B cell (primary cell): ENCODE measurements at regions not wholly inside any gene's neighbourhood (a gene's known extent, or its start where the extent isn't known, plus 50 kb on each side); places are given as distances from the start of the nearest gene placed in this dataset.

Experiments used
- ATAC-seq: fragments of 200-7000 bp; cut with Tn5 transposase; one replicate; pipeline ENCODE4 v1.10.0; 2021; ENCODE audit warnings: low read depth, mild to moderate bottlenecking, moderate number of reproducible peaks, moderate library complexity
- CTCF ChIA-PET: fragments of 350-600 bp; sonication (Branson Sonifier 250); formaldehyde crosslinking; loops from one replicate; lab custom pipeline; 2021; ENCODE audit warnings: antibody characterized with exemption, inconsistent platforms; lab: Charles Lee
- POLR2A ChIA-PET: fragments of 350-600 bp; sonication (Branson Sonifier 250); formaldehyde crosslinking; loops from one replicate; lab custom pipeline; 2021; ENCODE audit warnings: antibody characterized with exemption; lab: Charles Lee
- DNase-seq: peaks from one replicate; pipeline ENCODE4 v3.0.0; 2013
- H2AFZ ChIP-seq: 2 replicates; pipeline ENCODE4 v1.6.1; 2012; ENCODE audit warnings: mild to moderate bottlenecking, low read depth, low read length; ENCODE audit not compliant: insufficient read depth, poor library complexity, severe bottlenecking
- H3K27ac ChIP-seq, 2 donors: 1 replicate in 1 of 2; 2 replicates in 1 of 2; pipeline ENCODE4 v1.5.1; 2012 to 2013; ENCODE audit warnings: low read length in 2 of 2, mild to moderate bottlenecking in 2 of 2, moderate library complexity in 1 of 2
- H3K27me3 ChIP-seq, 4 experiments: fragments of 200-600 bp in 1 of 4; sonication (generic) in 1 of 4; replicated peaks in 1 of 4; 1 replicate in 2 of 4; 2 replicates in 2 of 4; pipeline versions ENCODE4 v1.6.1 to v1.7.0; 2013 to 2016; ENCODE audit warnings: low read length in 3 of 4, mild to moderate bottlenecking in 2 of 4, mixed read lengths in 1 of 4, moderate library complexity in 1 of 4; ENCODE audit not compliant: insufficient read depth in 4 of 4, control insufficient read depth in 3 of 4; ENCODE audit errors: control extremely low read depth in 1 of 4
- H3K36me3 ChIP-seq, 2 experiments: replicated peaks in 1 of 2; 1 replicate in 1 of 2; 2 replicates in 1 of 2; pipeline versions ENCODE4 v1.6.1 to v1.7.1; 2013; ENCODE audit warnings: low read length in 1 of 2; ENCODE audit not compliant: insufficient read depth in 2 of 2, control insufficient read depth in 1 of 2; ENCODE audit errors: control extremely low read depth in 1 of 2, extremely low read depth in 1 of 2
- H3K4me1 ChIP-seq, 2 donors: fragments of 200-600 bp in 1 of 2; sonication (generic) in 1 of 2; 1 replicate in 1 of 2; 2 replicates in 1 of 2; pipeline versions ENCODE4 v1.5.1 to v1.6.1; 2013 to 2017; ENCODE audit warnings: low read length in 2 of 2; ENCODE audit not compliant: control insufficient read depth in 2 of 2, insufficient read depth in 2 of 2
- H3K4me2 ChIP-seq: replicated peaks from 2 replicates; pipeline ENCODE3; 2012; ENCODE audit warnings: mild to moderate bottlenecking, low read depth, low read length; ENCODE audit not compliant: poor library complexity, severe bottlenecking
- H3K4me3 ChIP-seq, 5 experiments: fragments of 200-600 bp in 1 of 5; sonication (generic) in 1 of 5; 1 replicate in 3 of 5; 2 replicates in 2 of 5; pipeline versions ENCODE4 v1.5.1 to v1.7.0; 2011 to 2016; ENCODE audit warnings: low read length in 4 of 5, mild to moderate bottlenecking in 4 of 5, low read depth in 2 of 5, control low read depth in 1 of 5, moderate library complexity in 1 of 5; ENCODE audit not compliant: insufficient read depth in 1 of 5; ENCODE audit errors: control extremely low read depth in 1 of 5, extremely low read depth in 1 of 5
- H3K79me2 ChIP-seq: fragments of 200-600 bp; sonication (generic); one replicate; pipeline ENCODE4 v1.6.0; 2016; ENCODE audit warnings: low read length; ENCODE audit not compliant: control insufficient read depth, insufficient read depth
- H3K9ac ChIP-seq: fragments of 200-600 bp; sonication (generic); 2 replicates; pipeline ENCODE4 v1.6.1; 2017; ENCODE audit warnings: mild to moderate bottlenecking, low read length, moderate library complexity
- H3K9me3 ChIP-seq, 3 donors: one replicate each; pipeline versions ENCODE4 v1.6.1 to v1.7.1; 2013; ENCODE audit warnings: low read length in 2 of 3; ENCODE audit not compliant: control insufficient read depth in 2 of 3, insufficient read depth in 1 of 3; ENCODE audit errors: control extremely low read depth in 1 of 3
- H4K20me1 ChIP-seq: 2 replicates; pipeline ENCODE4 v1.6.0; 2012; ENCODE audit warnings: mild to moderate bottlenecking, low read length; ENCODE audit not compliant: insufficient read depth, control insufficient read depth, poor library complexity, severe bottlenecking
- H3K27ac Mint-ChIP-seq: one replicate; pipeline ENCODE4 v1.8.0; 2021; ENCODE audit warnings: mixed read lengths
- H3K27me3 Mint-ChIP-seq: one replicate; pipeline ENCODE4 v1.8.0; 2021; ENCODE audit warnings: mixed read lengths
- H3K4me1 Mint-ChIP-seq: one replicate; pipeline ENCODE4 v1.8.0; 2021; ENCODE audit warnings: mixed read lengths
- H3K4me3 Mint-ChIP-seq: one replicate; pipeline ENCODE4 v1.8.0; 2021; ENCODE audit warnings: mixed read lengths
- H3K9me3 Mint-ChIP-seq: one replicate; pipeline ENCODE4 v1.8.0; 2022; ENCODE audit warnings: mixed read lengths; ENCODE audit not compliant: insufficient read depth
- CTCF ChIP-seq: fragments of 200-600 bp; IDR thresholded peaks from one replicate; pipeline ENCODE4 v1.8.0; 2022; ENCODE audit warnings: antibody characterized with exemption, mild to moderate bottlenecking
- EZH2 ChIP-seq: IDR thresholded peaks from 2 replicates; pipeline ENCODE4 v1.6.1; 2012; ENCODE audit warnings: borderline replicate concordance, low read depth, mild to moderate bottlenecking, moderate library complexity, low read length; ENCODE audit not compliant: insufficient read depth, poor library complexity, severe bottlenecking
- WGBS: methylation state at CpG from one replicate; pipeline ENCODE4 v1.1.5; 2013; ENCODE audit warnings: missing lambda C conversion rate; ENCODE audit not compliant: insufficient coverage; 5-methylcytosine and 5-hydroxymethylcytosine counted together
- intact Hi-C: fragments of 100-400 bp; cut with micrococcal nuclease; formaldehyde crosslinking; loops from one replicate; pipeline ENCODE4 v1.10.0; 2022

- Histone ChIP-seq H3K27me3 (no peaks in the 10 kb centered on the region), H4K20me1 (no peaks in the 10 kb centered on the region), H3K4me1 (no peaks in the 10 kb centered on the region), H3K9ac (no peak overlapping the region), H3K4me3 (no peak overlapping the region), H3K9me3 (no peaks in the 10 kb centered on the region), H3K27ac (no peak overlapping the region), H3K4me2 (no peak overlapping the region), H2AFZ (no peak overlapping the region), H3K79me2 (no peaks in the 10 kb centered on the region), H3K36me3 (no peaks in the 10 kb centered on the region)
- no peaks in the 10 kb centered on the region for H3K9me3 Mint-ChIP-seq
- ChIA-PET CTCF (no interaction called here), POLR2A (no interaction called here)
- WGBS = 100% methylated on average over 1 of the region's 3 CpGs
- no peaks in the 10 kb centered on the region for H3K4me1 Mint-ChIP-seq
- intact Hi-C loops = no loop called here
- no peaks in the 10 kb centered on the region for H3K27me3 Mint-ChIP-seq
- TF ChIP-seq CTCF (no peak), EZH2 (no peak)
- H3K4me3 Mint-ChIP-seq = no peak overlapping the region
- no peak overlapping the region for H3K27ac Mint-ChIP-seq
- ATAC-seq (no peak), DNase-seq (no peak)
Measured at GRCh38 chr6:91173651-91174050, 586.8 kb upstream of the MAP3K7 start.

- H3K4me1 Mint-ChIP-seq = no peaks in the 10 kb centered on the region
- CTCF ChIA-PET = no interaction called here
- 100% methylated on average over 1 of the region's 3 CpGs for WGBS
- no peaks in the 10 kb centered on the region for H3K27me3 ChIP-seq
- no peaks in the 10 kb centered on the region for H4K20me1 ChIP-seq
- H2AFZ ChIP-seq = no peak overlapping the region
- POLR2A ChIA-PET = no interaction called here
- H3K4me3 ChIP-seq = no peak overlapping the region
- H3K9me3 ChIP-seq = no peaks in the 10 kb centered on the region
- no peaks in the 10 kb centered on the region for H3K36me3 ChIP-seq
- H3K4me3 Mint-ChIP-seq = no peak overlapping the region
- no peak overlapping the region for H3K9ac ChIP-seq
- DNase-seq = no peak
- no peak for ATAC-seq
- no peaks in the 10 kb centered on the region for H3K4me1 ChIP-seq
- TF ChIP-seq CTCF = no peak
- H3K9me3 Mint-ChIP-seq = no peaks in the 10 kb centered on the region
- no peak overlapping the region for H3K4me2 ChIP-seq
- no peaks in the 10 kb centered on the region for H3K27me3 Mint-ChIP-seq
- H3K27ac ChIP-seq = no peak overlapping the region
- no peaks in the 10 kb centered on the region for H3K79me2 ChIP-seq
- H3K27ac Mint-ChIP-seq = no peak overlapping the region
- intact Hi-C loops = no loop called here
Measured at GRCh38 chr6:91173186-91173585, 586.3 kb upstream of the MAP3K7 start.
